MM.1S (cell line): ENCODE measurements at regions not wholly inside any gene's neighbourhood (a gene's known extent, or its start where the extent isn't known, plus 50 kb on each side); places are given as distances from the start of the nearest gene placed in this dataset.

Experiments used
- DNase-seq: peaks from one replicate; pipeline ENCODE4 v3.0.0-alpha.2; 2015
- H2AFZ ChIP-seq: fragments of 300-600 bp; sonication (generic); 2 replicates; pipeline ENCODE4 v1.6.0; 2016; ENCODE audit warnings: antibody characterized with exemption, low read length
- H3F3A ChIP-seq: fragments of 300-600 bp; sonication (generic); 2 replicates; pipeline ENCODE4 v1.6.1; 2016; ENCODE audit warnings: mild to moderate bottlenecking, antibody characterized with exemption, low read length, moderate library complexity, mixed read lengths; ENCODE audit not compliant: insufficient read depth
- H3K27ac ChIP-seq: fragments of 300-600 bp; sonication (generic); 2 replicates; pipeline ENCODE4 v1.5.1; 2016; ENCODE audit warnings: mild to moderate bottlenecking, low read length
- H3K27me3 ChIP-seq: fragments of 300-600 bp; sonication (generic); replicated peaks from 2 replicates; pipeline ENCODE4 v1.6.0; 2016; ENCODE audit warnings: low read length; ENCODE audit not compliant: insufficient read depth
- H3K36me3 ChIP-seq: fragments of 300-600 bp; sonication (generic); replicated peaks from 2 replicates; pipeline ENCODE4 v1.6.1; 2016; ENCODE audit warnings: mild to moderate bottlenecking, low read length, mixed read lengths; ENCODE audit not compliant: insufficient read depth
- H3K4me1 ChIP-seq: fragments of 300-600 bp; sonication (generic); 2 replicates; pipeline ENCODE4 v1.6.1; 2016; ENCODE audit warnings: low read length, mixed read lengths
- H3K4me2 ChIP-seq: fragments of 300-600 bp; sonication (generic); 2 replicates; pipeline ENCODE4 v1.6.0; 2016; ENCODE audit warnings: low read depth, low read length
- H3K4me3 ChIP-seq: fragments of 300-600 bp; sonication (generic); 2 replicates; pipeline ENCODE4 v1.5.1; 2016; ENCODE audit warnings: low read length, mixed read lengths
- H3K79me2 ChIP-seq: fragments of 300-600 bp; sonication (generic); 2 replicates; pipeline ENCODE4 v1.6.1; 2016; ENCODE audit warnings: mixed run types, low read length, mixed read lengths
- H3K9ac ChIP-seq: fragments of 300-600 bp; sonication (generic); 2 replicates; pipeline ENCODE4 v1.6.1; 2016; ENCODE audit warnings: low read length, mixed read lengths
- H3K9me2 ChIP-seq: fragments of 300-600 bp; sonication (generic); replicated peaks from 2 replicates; pipeline ENCODE4 v1.6.1; 2016; ENCODE audit warnings: mild to moderate bottlenecking, low read length, mixed read lengths; ENCODE audit not compliant: insufficient read depth
- H3K9me3 ChIP-seq: fragments of 300-600 bp; sonication (generic); replicated peaks from 2 replicates; pipeline ENCODE4 v1.6.1; 2016; ENCODE audit warnings: mild to moderate bottlenecking, low read length, mixed read lengths; ENCODE audit not compliant: insufficient read depth
- H4K20me1 ChIP-seq: fragments of 300-600 bp; sonication (generic); 2 replicates; pipeline ENCODE4 v1.6.1; 2016; ENCODE audit warnings: mild to moderate bottlenecking, low read length, moderate library complexity, mixed read lengths; ENCODE audit not compliant: insufficient read depth
- CTCF ChIP-seq: fragments of 300-600 bp; sonication (generic); IDR thresholded peaks from 2 replicates; pipeline ENCODE4 v1.5.1; 2016; ENCODE audit warnings: antibody characterized with exemption, low read length, mixed read lengths
- EZH2 ChIP-seq: fragments of 300-600 bp; sonication (generic); optimal IDR thresholded peaks from 2 replicates; pipeline ENCODE3; 2017; ENCODE audit warnings: low read depth, mild to moderate bottlenecking, antibody characterized with exemption, low read length, mixed read lengths
- EZH2phosphoT487 ChIP-seq: fragments of 300-600 bp; sonication (generic); IDR thresholded peaks from 2 replicates; pipeline ENCODE4 v1.6.1; 2018; ENCODE audit warnings: antibody characterized with exemption, low read length

- Histone ChIP-seq H3K4me1 (no peaks in the 10 kb centered on the region), H3K9me3 (no peaks in the 10 kb centered on the region), H3K9ac (no peak overlapping the region), H3K27ac (no peak overlapping the region), H3K36me3 (no peaks in the 10 kb centered on the region), H3F3A (no peaks in the 10 kb centered on the region), H4K20me1 (no peaks in the 10 kb centered on the region), H3K27me3 (no peaks in the 10 kb centered on the region), H3K4me3 (no peak overlapping the region), H3K4me2 (no peak overlapping the region), H3K79me2 (no peaks in the 10 kb centered on the region), H3K9me2 (no peaks in the 10 kb centered on the region), H2AFZ (no peak overlapping the region)
- TF ChIP-seq EZH2phosphoT487 (no peak), CTCF (no peak)
- no peak for DNase-seq
Observed at GRCh38 chr4:147195386-147195785, 249.7 kb upstream of the TTC29 start.

GRCh38 chr4:147198411-147199051, 252.9 kb upstream of the TTC29 start:
- H3F3A ChIP-seq = no peaks in the 10 kb centered on the region
- no peaks in the 10 kb centered on the region for H4K20me1 ChIP-seq
- H3K36me3 ChIP-seq = no peaks in the 10 kb centered on the region
- TF ChIP-seq CTCF (no peak), EZH2phosphoT487 (no peak), EZH2 (no peak)
- no peaks in the 10 kb centered on the region for H3K9me2 ChIP-seq
- H3K4me1 ChIP-seq = no peaks in the 10 kb centered on the region
- no peak overlapping the region for H2AFZ ChIP-seq
- H3K27me3 ChIP-seq = no peaks in the 10 kb centered on the region
- H3K4me3 ChIP-seq = no peak overlapping the region
- no peak overlapping the region for H3K27ac ChIP-seq
- H3K4me2 ChIP-seq = no peak overlapping the region
- no peak for DNase-seq
- H3K9me3 ChIP-seq = no peaks in the 10 kb centered on the region
- H3K79me2 ChIP-seq = no peaks in the 10 kb centered on the region
- no peak overlapping the region for H3K9ac ChIP-seq

- Histone ChIP-seq H3K36me3 (no peaks in the 10 kb centered on the region), H3K9me3 (no peaks in the 10 kb centered on the region), H3K9ac (no peak overlapping the region), H3K4me2 (no peak overlapping the region), H3K4me3 (no peak overlapping the region), H3K9me2 (no peaks in the 10 kb centered on the region), H4K20me1 (no peaks in the 10 kb centered on the region), H2AFZ (no peak overlapping the region), H3K27ac (no peak overlapping the region), H3F3A (no peaks in the 10 kb centered on the region), H3K27me3 (no peaks in the 10 kb centered on the region), H3K4me1 (no peaks in the 10 kb centered on the region), H3K79me2 (no peaks in the 10 kb centered on the region)
- DNase-seq = no peak
- no peak for TF ChIP-seq EZH2phosphoT487
- no peak for TF ChIP-seq CTCF
- no peak for TF ChIP-seq EZH2
Observed at GRCh38 chr4:147201016-147201415, 255.4 kb upstream of the TTC29 start.
